GM12878 (cell line): ENCODE measurements at regions not wholly inside any gene's neighbourhood (a gene's known extent, or its start where the extent isn't known, plus 50 kb on each side); places are given as distances from the start of the nearest gene placed in this dataset.

Experiments used
- CTCF ChIP-seq, 3 experiments: IDR thresholded peaks in 2 of 3; conservative IDR thresholded peaks in 1 of 3; 2 replicates each; pipeline ENCODE4 v1.5.1; 2011; ENCODE audit warnings: low read depth in 3 of 3, low read length in 3 of 3, mild to moderate bottlenecking in 3 of 3, control low read depth in 2 of 3, moderate library complexity in 2 of 3, inconsistent platforms in 1 of 3, mixed read lengths in 1 of 3; ENCODE audit not compliant: control insufficient read depth in 2 of 3, insufficient read depth in 1 of 3; ENCODE audit errors: extremely low read depth in 1 of 3
- ETV6 ChIP-seq, 2 experiments: fragments of 450-650 bp in 1 of 2; IDR thresholded peaks in 1 of 2; conservative IDR thresholded peaks in 1 of 2; 2 replicates each; pipeline ENCODE4 v1.6.1; 2014; ENCODE audit warnings: antibody characterized with exemption in 1 of 2, borderline replicate concordance in 1 of 2, low read depth in 1 of 2, mild to moderate bottlenecking in 1 of 2, moderate library complexity in 1 of 2
- JUND ChIP-seq: IDR thresholded peaks from 2 replicates; pipeline ENCODE4 v1.6.1; 2012; ENCODE audit warnings: low read depth, mild to moderate bottlenecking, low read length, improper control_type of control experiment, moderate library complexity
- POLR2A ChIP-seq: IDR thresholded peaks from 2 replicates; pipeline ENCODE4 v1.6.1; 2011; ENCODE audit warnings: low read depth, mild to moderate bottlenecking, low read length
- PRDM15 ChIP-seq: fragments of 450-650 bp; formaldehyde crosslinking; IDR thresholded peaks from 2 replicates; pipeline ENCODE4 v1.4.0; 2020; ENCODE audit warnings: mild to moderate bottlenecking, moderate library complexity

- no peak for TF ChIP-seq CTCF (IDR thresholded peaks at IDR 0.05 in 2 of 3, conservative IDR thresholded peaks at IDR 0.05 in 1 of 3; ENCODE audit: control insufficient read depth in 2 of 3, extremely low read depth in 1 of 3, insufficient read depth in 1 of 3, low read depth in 3 of 3, low read length in 3 of 3)
- no peak for TF ChIP-seq POLR2A
- TF ChIP-seq PRDM15 (CRISPR knock-in tag), result no peak
- TF ChIP-seq ETV6 (conservative IDR thresholded peaks at IDR 0.05 in 1 of 2, IDR thresholded peaks at IDR 0.05 in 1 of 2; ENCODE audit: borderline replicate concordance in 1 of 2, low read depth in 1 of 2), result no peak
- no peak for TF ChIP-seq JUND
Measured at GRCh38 chr2:7999683-8000476, 682.0 kb upstream of the ID2 start.
